A673 (cell line): ENCODE measurements at regions not wholly inside any gene's neighbourhood (a gene's known extent, or its start where the extent isn't known, plus 50 kb on each side); places are given as distances from the start of the nearest gene placed in this dataset.

ENCODE experiments used
- EZH2 ChIP-seq: fragments of 200-600 bp; sonication (generic); IDR thresholded peaks from 2 replicates; pipeline ENCODE4 v1.6.1; 2017; ENCODE audit warnings: borderline replicate concordance, low read depth, mild to moderate bottlenecking, mixed read lengths, antibody characterized with exemption, low read length; ENCODE audit not compliant: poor library complexity, severe bottlenecking
- TF ChIP-seq, protein P1 (sequence below): fragments of 300-800, 200-600 bp; sonication (generic); conservative IDR thresholded peaks from 2 replicates; pipeline ENCODE4 v1.5.1; 2017; ENCODE audit warnings: low read depth, mild to moderate bottlenecking, antibody characterized with exemption, low read length, moderate library complexity, mixed read lengths

- TF ChIP-seq, protein P1, sequence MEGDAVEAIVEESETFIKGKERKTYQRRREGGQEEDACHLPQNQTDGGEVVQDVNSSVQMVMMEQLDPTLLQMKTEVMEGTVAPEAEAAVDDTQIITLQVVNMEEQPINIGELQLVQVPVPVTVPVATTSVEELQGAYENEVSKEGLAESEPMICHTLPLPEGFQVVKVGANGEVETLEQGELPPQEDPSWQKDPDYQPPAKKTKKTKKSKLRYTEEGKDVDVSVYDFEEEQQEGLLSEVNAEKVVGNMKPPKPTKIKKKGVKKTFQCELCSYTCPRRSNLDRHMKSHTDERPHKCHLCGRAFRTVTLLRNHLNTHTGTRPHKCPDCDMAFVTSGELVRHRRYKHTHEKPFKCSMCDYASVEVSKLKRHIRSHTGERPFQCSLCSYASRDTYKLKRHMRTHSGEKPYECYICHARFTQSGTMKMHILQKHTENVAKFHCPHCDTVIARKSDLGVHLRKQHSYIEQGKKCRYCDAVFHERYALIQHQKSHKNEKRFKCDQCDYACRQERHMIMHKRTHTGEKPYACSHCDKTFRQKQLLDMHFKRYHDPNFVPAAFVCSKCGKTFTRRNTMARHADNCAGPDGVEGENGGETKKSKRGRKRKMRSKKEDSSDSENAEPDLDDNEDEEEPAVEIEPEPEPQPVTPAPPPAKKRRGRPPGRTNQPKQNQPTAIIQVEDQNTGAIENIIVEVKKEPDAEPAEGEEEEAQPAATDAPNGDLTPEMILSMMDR, result no peak
- no peak for TF ChIP-seq EZH2
Observed at GRCh38 chr3:28978092-28978491, 302.8 kb upstream of the RBMS3 start.
